NCI-H2196 (cell line): ENCODE measurements at regions not wholly inside any gene's neighbourhood (a gene's known extent, or its start where the extent isn't known, plus 50 kb on each side); places are given as distances from the start of the nearest gene placed in this dataset.
A peak's percentile ranks its signal among the peaks of the same experiment; 100 is the strongest.
"Not testable (repeated sequence)": the region's sequence is repeated elsewhere in the genome, so short reads cannot be mapped to it uniquely, and the experiment has no call there.

ENCODE experiments used
- DNase-seq: peaks from one replicate; lab custom pipeline; 2025; ENCODE audit not compliant: unreplicated experiment; lab: John Stamatoyannopoulos, UW

- DNase-seq, result peak; percentile 9
Observed at GRCh38 chr6:151154418-151154817, 85.3 kb upstream of the AKAP12 start.

DNA sequence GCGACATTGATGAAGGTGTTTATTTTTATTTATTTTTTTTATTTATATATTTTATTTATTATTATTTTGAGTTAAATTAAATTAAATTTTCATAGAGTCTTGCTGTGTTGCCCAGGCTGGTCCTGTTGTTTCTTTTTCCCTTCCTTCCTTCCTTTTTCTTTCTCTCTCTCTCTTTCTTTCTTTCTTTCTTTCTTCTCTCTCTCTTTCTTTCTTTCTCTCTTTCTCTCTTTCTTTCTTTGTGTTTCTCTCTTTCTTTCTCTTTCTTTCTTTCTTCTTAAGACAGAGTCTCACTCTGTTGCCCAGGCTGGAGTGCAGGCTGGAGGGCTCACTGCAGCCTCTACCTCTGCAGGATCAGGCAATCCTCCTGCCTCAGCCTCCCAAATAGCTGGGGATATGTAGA, 84.7 kb upstream of the AKAP12 start:
- DNase-seq, result no peak

DNA sequence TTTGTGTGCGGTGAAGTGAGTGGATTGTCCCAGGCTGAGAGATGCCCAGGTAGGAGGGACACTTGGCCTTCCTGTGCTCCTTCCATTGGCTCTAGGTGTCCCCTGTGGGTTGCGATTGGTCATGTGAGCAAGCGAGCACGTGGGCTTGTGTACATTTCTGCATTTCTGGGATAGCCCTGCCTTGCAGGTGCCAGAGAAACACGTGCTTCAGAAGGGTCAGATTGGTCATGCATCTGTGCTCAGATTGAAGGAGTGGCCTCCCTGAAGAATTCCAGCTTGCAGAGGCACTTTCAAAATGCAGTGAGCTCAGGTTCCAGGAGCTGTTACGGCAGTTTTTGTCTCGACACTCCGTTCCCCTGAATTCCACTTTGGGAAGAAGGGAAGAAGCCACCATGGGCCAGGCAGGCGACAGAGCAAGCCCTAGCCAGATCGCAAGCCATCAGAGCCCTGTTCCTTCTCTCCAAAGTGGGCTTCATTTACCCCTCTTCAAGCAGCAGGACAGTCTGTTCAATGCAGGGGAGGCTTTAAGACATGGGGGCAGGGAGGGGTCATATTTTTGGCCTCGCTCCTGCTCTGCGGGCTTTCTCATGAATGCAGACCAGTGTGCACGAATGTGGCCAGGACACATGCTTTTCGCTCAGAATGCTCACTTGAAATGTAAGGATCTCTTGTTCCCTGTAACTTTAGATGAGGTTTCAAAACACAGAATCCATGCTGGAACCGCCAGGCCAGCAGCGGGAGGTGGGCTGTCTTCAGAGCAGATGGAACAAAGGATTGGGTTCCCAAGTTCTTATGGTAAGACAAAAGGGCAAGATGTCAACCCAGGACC, 78.6 kb upstream of the AKAP12 start:
- peak; percentile 45 for DNase-seq

- DNase-seq, result no peak
Observed at GRCh38 chr6:151164383-151164782, 75.4 kb upstream of the AKAP12 start.

DNA sequence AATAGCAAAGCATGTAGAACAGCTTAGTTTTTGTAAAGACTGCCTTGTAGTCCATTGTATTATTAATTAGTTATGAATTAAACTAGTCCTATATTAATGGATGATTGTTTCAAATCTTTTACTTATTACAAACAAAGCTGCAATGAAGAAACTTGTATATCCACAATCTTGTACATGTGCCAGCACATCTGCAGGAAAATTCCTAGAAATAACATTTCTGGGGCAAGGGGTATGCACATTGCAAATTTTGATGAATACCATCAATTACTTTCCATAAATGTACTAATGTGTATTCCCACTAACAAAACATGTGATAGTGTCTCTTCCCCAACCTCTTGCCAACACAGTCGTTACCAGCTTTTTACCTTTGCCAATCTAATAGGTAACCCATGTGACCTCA, 73.6 kb upstream of the AKAP12 start:
- DNase-seq, result no peak

DNA sequence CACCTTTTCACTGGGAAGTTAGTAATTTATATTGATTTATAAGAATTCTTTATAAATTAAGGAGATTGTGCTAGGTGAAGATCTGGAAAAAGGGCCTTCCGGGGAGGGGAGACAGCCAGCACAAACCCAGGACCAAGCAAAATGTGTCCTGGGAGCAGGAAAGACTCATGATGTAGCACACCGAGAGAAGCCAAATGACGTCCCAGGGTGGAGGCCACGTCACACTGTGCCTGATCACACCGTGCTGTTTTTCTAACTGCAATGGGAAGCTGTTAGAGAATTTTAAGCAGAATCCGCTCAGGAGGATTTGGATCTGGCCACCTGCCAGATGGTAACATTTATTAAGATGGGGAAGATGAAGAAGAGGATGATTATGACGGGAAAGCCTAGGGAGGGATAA, 72.7 kb upstream of the AKAP12 start:
- no peak for DNase-seq

DNA sequence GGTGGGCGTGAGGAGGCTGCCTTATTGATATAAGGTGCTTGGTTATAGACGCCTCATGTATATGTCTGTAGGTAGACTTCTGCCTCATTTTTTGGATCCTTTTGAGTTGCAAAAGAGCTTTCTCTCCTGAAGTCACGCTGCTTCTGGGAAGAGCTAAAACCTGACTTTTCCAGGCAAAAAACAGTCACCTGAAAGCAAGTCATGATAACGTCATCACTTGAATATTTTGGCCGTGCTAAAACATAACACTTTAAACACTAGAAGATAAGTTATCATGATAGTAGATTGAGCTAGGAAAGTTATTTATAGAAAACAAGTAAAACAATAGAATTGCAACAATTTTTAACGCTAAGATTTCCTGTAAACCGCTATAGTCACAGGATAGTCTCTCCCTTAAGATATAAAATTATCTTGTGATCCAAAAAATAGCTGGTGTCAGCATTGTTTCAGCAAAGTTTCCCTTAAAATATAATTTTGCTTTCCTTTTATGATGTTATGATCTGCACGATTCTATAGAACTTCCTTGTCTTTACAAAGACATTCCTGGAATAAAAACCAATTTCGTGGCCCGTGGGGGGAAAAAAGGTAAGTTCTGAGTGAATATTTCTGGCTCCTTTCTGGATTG, 69.0 kb upstream of the AKAP12 start:
- DNase-seq, result no peak

GRCh38 chr6:151172751-151173150, 67.0 kb upstream of the AKAP12 start:
- no peak for DNase-seq

DNA sequence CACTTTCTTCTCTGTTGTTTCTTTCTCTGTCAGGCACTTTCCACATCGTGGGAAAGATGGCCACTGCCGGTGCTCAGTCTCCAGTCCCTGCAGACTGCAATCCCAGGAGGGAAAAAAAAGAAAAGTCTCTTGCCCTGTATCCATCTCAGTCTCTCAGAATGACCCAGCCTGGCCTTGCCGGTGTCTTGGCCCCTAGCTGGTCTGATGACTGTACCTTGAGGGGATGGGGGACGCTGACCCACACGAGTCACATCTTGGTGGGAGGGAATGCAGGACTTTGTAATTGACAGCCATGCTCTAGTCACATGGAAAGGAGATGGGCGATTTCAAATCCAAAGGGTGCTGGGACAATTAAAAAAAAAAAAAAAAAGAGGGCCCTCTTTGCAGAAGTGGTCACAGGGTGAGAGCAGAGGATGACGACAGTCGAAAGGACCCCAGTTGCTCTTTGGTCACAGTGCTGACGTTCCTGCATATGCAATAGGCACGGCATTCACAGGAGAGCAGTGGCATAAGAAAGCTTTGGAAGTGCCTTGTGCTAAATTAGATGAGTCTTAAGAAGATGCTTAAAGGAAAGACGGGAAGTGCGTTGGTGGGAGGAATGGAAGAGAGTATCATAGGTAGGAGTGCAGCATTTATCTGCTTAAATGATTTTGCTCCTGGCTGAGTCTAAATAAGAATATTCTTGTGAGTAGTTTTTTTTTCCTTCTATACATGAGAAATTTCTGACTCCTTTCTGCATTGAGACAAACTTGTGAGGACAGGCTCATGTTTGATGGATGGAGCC, 63.9 kb upstream of the AKAP12 start:
- DNase-seq, result no peak

DNA sequence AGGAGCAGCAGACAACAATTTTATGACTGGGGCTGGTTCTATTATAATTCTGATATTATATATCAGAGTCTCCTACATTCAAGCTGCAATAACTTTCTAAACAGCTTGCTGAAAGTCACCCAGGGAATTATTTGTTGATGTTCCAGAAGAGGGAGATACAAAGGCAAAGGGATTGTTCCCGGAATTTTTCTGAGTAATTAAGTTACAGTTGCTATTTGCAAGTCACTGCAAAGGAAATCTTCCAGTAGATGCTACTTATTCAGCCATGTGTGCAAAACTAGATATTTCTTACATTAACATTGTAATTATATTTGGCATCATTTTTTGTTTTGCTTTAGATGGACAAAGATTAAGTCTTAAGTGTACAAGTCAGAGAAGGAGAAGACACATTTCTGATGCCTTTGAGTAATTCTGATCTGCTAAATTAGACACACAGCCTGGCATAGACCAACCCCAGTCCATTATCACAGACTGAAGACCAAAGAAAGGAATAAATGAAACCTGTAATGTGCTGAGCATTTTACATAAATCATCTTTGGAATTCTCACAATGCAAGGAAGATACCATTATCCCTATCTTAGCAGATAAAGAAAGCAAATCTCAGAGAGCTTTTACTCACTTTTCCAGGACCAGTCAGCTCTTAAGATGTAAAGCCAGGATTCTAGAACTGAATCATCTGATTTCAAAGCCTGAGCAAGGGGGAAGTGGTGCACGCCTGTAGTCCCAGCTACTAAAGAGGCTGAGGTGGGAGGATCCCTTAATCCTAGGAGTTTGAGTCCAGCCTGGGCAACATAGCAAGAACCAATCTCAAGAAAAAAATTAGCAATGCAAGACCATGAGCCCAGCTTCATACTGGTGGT, 62.6 kb upstream of the AKAP12 start:
- no peak for DNase-seq

DNA sequence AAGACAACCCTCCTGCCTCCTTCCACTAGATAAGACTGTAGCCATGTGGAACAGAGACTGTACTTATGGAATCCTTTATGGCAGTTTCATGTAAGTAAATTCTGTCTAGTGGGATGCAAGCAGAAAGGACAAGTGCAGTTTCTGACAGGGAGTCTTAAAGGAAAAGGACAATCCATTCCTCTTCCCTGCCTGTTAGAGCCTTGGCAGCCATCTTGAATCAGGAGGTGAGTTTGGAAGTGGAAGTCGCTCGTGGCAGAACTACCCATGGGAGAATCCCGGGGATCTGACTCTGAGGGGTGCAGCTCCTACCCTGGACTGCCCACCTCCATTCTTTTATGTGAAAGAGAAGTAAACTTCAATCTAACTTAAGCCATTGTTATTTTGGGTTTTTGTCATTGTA, 61.4 kb upstream of the AKAP12 start:
- no peak for DNase-seq

GRCh38 chr6:151179321-151179720, 60.4 kb upstream of the AKAP12 start:
- DNase-seq, result no peak

DNA sequence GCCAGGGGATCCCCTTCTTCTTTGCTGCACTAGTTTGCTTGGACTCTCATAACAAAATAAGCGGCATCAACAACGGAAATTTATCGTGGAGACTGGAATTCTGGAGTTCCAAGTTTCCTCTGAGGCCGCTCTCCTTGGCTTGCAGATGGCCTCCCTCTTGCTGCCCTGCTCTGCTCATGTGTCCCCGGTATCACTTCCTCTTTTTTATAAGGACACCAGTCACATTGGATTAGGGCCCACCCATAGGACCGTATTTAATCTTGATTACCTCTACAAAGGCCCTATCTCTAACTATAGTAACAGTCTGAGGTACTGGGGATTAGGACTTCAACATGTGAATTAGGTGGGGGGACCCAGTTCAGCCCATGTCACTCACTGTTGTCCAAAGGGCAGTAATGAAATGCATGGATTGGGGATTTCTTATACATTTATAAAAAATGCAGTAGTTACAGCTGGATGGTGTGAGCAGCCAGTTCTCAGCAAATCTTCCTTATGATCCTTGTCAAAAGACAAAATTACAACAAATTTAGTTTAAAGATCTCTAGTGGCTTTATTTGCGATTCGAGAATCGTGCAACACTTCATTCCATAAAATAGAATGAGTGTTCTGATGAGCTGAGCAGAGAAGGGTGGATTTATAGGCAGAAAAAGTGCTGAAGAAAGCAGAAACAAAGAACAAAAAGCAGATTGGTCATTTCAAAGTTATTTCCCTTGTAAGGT, 59.3 kb upstream of the AKAP12 start:
- DNase-seq, result no peak

DNA sequence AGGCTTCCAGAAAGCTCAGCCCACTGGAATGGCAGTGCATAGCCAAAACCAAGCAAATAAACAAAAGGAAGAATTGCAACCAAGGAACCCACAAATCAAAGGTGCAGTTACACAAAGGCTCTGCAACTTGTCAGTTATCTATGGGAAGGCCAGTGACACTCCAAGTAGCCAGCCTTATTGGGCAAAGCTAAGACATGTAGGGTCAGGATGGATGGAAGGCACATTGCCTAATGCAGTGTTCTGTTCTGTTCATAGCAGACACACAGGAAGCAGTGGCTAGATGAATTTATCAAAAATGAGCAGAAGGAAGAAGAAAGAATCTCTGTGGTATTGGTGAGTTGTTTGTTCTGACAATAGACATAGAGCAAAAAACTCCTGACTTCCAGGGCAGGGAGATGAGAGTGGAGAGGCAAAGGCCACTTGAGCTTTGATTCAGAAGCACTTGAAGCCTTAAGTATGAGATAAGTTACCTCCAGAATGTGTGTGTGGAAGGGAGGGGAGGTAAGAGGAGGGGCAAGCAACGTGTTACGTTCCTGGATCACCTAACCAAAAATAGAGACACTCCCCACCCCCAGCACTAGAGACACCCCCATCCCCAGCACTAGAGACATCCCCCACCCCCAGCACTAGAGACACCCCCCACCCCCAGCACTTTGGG, 57.9 kb upstream of the AKAP12 start:
- DNase-seq, result peak; percentile 12

DNA sequence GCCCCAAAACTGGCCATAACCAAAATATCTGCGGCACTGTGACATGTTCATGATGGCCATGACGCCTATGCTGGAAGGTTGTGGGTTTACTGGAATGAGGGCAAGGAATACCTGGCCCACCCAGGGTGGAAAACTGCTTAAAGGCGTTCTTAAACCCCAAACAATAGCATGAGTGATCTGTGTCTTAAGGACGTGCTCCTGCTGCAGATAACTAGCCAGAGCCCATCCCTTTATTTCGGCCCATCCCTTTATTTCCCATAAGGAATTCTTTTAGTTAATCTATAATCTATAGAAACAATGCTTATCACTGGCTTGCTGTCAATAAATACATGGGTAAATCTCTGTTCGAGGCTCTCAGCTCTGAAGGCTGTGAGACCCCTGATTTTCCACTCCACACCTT, 56.8 kb upstream of the AKAP12 start:
- not testable (repeated sequence) for DNase-seq

GRCh38 chr6:151185148-151185547, 54.6 kb upstream of the AKAP12 start:
- DNase-seq, result no peak

DNA sequence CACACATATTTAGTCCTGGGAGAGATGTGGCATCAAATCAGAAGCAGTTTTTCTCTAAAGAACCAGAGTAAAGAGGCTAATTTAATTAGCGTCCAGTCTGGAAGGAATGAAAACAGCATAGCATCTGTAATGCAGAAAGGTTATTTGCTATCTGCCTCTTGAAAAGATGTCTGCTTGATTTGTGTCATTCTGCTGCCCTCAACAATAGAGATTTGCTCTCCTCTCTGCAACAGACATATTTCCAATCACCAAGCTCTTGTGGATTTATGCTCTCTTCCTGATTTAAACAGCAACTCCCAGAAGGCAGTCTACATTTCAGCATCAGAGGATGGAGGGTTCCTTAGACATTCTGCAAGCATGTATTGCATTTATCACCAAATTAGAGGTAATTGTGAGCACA, 53.5 kb upstream of the AKAP12 start:
- DNase-seq, result no peak

DNA sequence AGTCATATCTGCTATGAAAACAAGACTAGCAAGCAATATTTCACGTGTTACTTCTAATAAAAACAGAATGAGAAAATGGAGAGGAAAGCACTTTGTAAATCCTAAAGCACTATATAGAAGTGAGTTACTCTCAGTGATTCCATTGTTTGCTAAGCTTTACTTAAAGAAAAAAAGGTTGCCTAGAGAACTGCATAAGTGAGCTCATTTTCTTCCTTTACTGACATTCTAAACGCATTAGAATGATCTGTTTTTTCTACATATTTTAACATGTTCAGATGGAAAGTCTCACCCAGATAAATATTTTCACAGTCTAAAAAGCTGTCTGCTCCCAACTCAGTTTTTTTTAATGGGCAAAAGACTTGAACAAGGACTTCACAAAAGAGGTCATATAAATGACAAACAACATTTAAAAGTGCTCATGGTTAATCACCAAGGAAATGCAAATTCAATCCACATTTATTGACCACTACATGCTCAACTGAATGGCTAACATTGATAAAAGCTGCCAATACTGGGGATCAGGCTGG, 52.9 kb upstream of the AKAP12 start:
- DNase-seq, result no peak
